ENCODE measurements at regions not wholly inside any gene's neighbourhood (a gene's known extent, or its start where the extent isn't known, plus 50 kb on each side); places are given as distances from the start of the nearest gene placed in this dataset.

- H3K4me3 ChIP-seq (ENCODE audit: low read depth, low read length) = no peak overlapping the region
- no peak for TF ChIP-seq MYC (IDR thresholded peaks at IDR 0.05; ENCODE audit: low read depth, low read length)
- no peak for TF ChIP-seq POLR2A (IDR thresholded peaks at IDR 0.05; ENCODE audit: extremely low read depth, insufficient read length)
- TF ChIP-seq CTCF (IDR thresholded peaks at IDR 0.05; ENCODE audit: low read depth, low read length) = no peak
- TF ChIP-seq, protein P1, sequence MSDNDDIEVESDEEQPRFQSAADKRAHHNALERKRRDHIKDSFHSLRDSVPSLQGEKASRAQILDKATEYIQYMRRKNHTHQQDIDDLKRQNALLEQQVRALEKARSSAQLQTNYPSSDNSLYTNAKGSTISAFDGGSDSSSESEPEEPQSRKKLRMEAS (IDR thresholded peaks at IDR 0.05; ENCODE audit: low read depth, low read length) = no peak
- no peak for DNase-seq (ENCODE audit: low read depth)
Observed at GRCh38 chr1:169003864-169004516, 102.5 kb upstream of the ATP1B1 start.

DNA sequence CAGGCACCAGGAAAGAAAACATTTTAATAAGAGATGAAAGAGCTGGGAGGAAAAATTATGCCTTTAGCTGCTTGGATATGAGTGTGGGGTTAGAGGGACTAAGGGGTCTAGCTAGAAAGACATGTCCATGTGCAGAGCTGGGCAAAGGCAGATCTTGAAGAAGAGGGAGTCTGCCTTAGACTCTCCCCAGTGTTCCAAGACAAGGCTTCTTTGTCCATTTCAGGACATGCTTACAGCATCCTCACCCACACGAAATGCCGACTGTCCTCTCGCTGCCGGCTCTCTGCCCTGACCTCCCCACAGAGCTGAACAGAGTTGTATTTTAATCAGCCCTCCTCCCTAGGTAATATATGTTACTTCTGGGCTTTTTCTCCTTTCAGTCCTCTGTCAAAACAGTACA, 100.7 kb upstream of the ATP1B1 start:
- no peak for DNase-seq (ENCODE audit: low read depth)
- no peak overlapping the region for H3K4me3 ChIP-seq (ENCODE audit: low read depth, low read length)
- TF ChIP-seq MYC (IDR thresholded peaks at IDR 0.05; ENCODE audit: low read depth, low read length) (no peak), CTCF (IDR thresholded peaks at IDR 0.05; ENCODE audit: low read depth, low read length) (no peak)
- TF ChIP-seq, protein P1 (IDR thresholded peaks at IDR 0.05; ENCODE audit: low read depth, low read length) = no peak

- no peak overlapping the region for H3K4me3 ChIP-seq (ENCODE audit: low read depth, low read length)
- TF ChIP-seq, protein P1 (IDR thresholded peaks at IDR 0.05; ENCODE audit: low read depth, low read length) = no peak
- TF ChIP-seq CTCF (IDR thresholded peaks at IDR 0.05; ENCODE audit: low read depth, low read length) (no peak), MYC (IDR thresholded peaks at IDR 0.05; ENCODE audit: low read depth, low read length) (no peak), POLR2A (IDR thresholded peaks at IDR 0.05; ENCODE audit: extremely low read depth, insufficient read length) (no peak)
- DNase-seq (ENCODE audit: low read depth) = no peak
Observed at GRCh38 chr1:169009666-169010065, 96.8 kb upstream of the ATP1B1 start.

DNA sequence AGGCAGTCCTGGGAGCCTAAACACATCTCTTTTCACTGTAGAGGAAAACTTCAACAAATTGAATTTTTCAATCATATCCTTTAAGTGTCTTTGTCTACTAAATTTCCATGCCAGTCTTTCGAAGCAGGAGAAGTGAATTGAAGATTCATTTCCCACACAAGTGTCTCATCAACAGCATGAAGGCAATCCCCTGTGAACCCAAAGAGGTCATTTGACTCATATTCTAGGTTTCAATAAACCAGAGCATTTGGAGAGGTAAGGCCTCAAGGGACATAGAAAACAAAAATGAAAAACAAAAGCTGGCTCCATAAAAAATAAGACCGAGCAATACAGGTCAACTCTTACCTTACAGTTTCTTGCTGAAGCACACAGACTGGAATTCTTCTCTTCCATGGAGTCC, 94.1 kb upstream of the ATP1B1 start:
- TF ChIP-seq POLR2A (IDR thresholded peaks at IDR 0.05; ENCODE audit: extremely low read depth, insufficient read length) = no peak
- no peak for TF ChIP-seq CTCF (IDR thresholded peaks at IDR 0.05; ENCODE audit: low read depth, low read length)
- TF ChIP-seq, protein P1 (IDR thresholded peaks at IDR 0.05; ENCODE audit: low read depth, low read length) = no peak
- no peak for TF ChIP-seq MYC (IDR thresholded peaks at IDR 0.05; ENCODE audit: low read depth, low read length)
- DNase-seq (ENCODE audit: low read depth) = no peak
- H3K4me3 ChIP-seq (ENCODE audit: low read depth, low read length) = no peak overlapping the region

DNA sequence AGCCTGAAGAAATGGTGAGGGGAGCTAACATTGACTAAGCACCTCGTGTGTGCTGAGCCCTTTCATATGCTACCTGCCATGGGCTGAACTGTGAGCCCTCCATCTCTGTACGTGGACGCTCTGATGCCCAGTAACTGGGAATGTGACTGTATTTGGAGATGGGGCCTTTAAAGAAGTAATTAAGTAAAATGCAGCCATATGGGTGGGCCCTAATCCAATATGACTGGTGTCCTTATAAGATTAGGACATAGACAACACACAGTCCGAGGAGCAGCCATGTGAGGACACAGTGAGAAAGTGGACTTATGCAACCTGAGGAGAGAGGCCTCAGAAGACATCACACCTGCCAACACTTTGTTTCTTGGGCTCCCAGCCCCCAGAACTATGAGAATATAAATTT, 92.7 kb upstream of the ATP1B1 start:
- DNase-seq (ENCODE audit: low read depth) = no peak
- no peak for TF ChIP-seq POLR2A (IDR thresholded peaks at IDR 0.05; ENCODE audit: extremely low read depth, insufficient read length)
- TF ChIP-seq, protein P1 (IDR thresholded peaks at IDR 0.05; ENCODE audit: low read depth, low read length) = no peak
- no peak for TF ChIP-seq CTCF (IDR thresholded peaks at IDR 0.05; ENCODE audit: low read depth, low read length)
- TF ChIP-seq MYC (IDR thresholded peaks at IDR 0.05; ENCODE audit: low read depth, low read length) = no peak
- no peak overlapping the region for H3K4me3 ChIP-seq (ENCODE audit: low read depth, low read length)

Measured in NB4 (cell line).